Lower lobe of right lung (tissue), 2 donors: ENCODE measurements at regions not wholly inside any gene's neighbourhood (a gene's known extent, or its start where the extent isn't known, plus 50 kb on each side); places are given as distances from the start of the nearest gene placed in this dataset.

Experiments used
- ATAC-seq, 2 donors: fragments of 200-7000 bp; cut with Tn5 transposase; one replicate each; pipeline ENCODE4 v1.9.1; 2020 to 2022; ENCODE audit warnings: mild to moderate bottlenecking in 2 of 2, moderate library complexity in 2 of 2
- DNase-seq: peaks from one replicate; pipeline ENCODE4 v3.0.0-alpha.2; 2020
- H3K27ac ChIP-seq: fragments of 200-600 bp; one replicate; pipeline ENCODE4 v1.8.0; 2022
- H3K27me3 ChIP-seq: fragments of 200-600 bp; one replicate; pipeline ENCODE4 v1.8.0; 2022; ENCODE audit warnings: low read depth
- H3K36me3 ChIP-seq: fragments of 200-600 bp; one replicate; pipeline ENCODE4 v1.8.0; 2022; ENCODE audit warnings: mild to moderate bottlenecking
- H3K4me1 ChIP-seq: fragments of 200-600 bp; one replicate; pipeline ENCODE4 v1.8.0; 2022
- H3K4me3 ChIP-seq: fragments of 200-600 bp; one replicate; pipeline ENCODE4 v1.8.0; 2022; ENCODE audit warnings: mild to moderate bottlenecking
- H3K9me3 ChIP-seq: fragments of 200-600 bp; one replicate; pipeline ENCODE4 v1.8.0; 2022
- intact Hi-C: fragments of 100-400 bp; cut with DNase I; formaldehyde crosslinking; loops from one replicate; pipeline ENCODE4 v1.11.0; 2022
- TF ChIP-seq, protein P1 (sequence below): fragments of 200-600 bp; IDR thresholded peaks from one replicate; pipeline ENCODE4 v1.8.0; 2022; ENCODE audit warnings: antibody characterized with exemption, mild to moderate bottlenecking
- donor health status: DM: no; HTN: yes; CAD: no; lungs with severe emphysema.

- no peaks in the 10 kb centered on the region for H3K9me3 ChIP-seq
- intact Hi-C loops: no loop called here
- no peaks in the 10 kb centered on the region for H3K4me1 ChIP-seq
- no peaks in the 10 kb centered on the region for H3K27me3 ChIP-seq
- DNase-seq: no peak
- H3K36me3 ChIP-seq: no peaks in the 10 kb centered on the region
- ATAC-seq: no peak
- TF ChIP-seq, protein P1, sequence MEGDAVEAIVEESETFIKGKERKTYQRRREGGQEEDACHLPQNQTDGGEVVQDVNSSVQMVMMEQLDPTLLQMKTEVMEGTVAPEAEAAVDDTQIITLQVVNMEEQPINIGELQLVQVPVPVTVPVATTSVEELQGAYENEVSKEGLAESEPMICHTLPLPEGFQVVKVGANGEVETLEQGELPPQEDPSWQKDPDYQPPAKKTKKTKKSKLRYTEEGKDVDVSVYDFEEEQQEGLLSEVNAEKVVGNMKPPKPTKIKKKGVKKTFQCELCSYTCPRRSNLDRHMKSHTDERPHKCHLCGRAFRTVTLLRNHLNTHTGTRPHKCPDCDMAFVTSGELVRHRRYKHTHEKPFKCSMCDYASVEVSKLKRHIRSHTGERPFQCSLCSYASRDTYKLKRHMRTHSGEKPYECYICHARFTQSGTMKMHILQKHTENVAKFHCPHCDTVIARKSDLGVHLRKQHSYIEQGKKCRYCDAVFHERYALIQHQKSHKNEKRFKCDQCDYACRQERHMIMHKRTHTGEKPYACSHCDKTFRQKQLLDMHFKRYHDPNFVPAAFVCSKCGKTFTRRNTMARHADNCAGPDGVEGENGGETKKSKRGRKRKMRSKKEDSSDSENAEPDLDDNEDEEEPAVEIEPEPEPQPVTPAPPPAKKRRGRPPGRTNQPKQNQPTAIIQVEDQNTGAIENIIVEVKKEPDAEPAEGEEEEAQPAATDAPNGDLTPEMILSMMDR: no peak
- H3K4me3 ChIP-seq: no peak overlapping the region
- no peak overlapping the region for H3K27ac ChIP-seq
Observed at GRCh38 chr6:167643223-167643622, 183.5 kb upstream of the AFDN start.

DNA sequence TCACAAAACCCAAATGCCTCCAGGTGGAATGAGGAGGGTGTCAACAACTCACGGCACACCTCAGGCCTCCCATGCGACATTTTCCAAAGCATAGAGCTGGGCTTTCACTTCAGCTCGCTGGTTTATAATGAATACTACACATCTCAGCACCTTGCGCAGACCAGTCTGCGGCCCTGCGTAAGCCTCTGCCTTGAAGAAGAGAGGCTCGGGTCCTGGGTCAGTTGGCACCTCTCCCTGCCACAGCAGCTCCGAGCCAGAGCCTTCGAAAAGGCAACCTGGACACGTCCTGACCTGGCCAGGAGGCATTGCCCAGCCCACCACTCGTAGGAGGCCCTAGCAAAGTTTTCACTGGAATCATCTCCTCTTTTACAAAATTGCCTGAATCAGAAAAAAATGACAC lies 183.0 kb upstream of the AFDN start:
- intact Hi-C loops: no loop called here
- Histone ChIP-seq H3K4me3 (no peak overlapping the region), H3K27me3 (no peaks in the 10 kb centered on the region), H3K27ac (no peak overlapping the region), H3K9me3 (no peaks in the 10 kb centered on the region), H3K4me1 (no peaks in the 10 kb centered on the region), H3K36me3 (no peaks in the 10 kb centered on the region)
- no peak for ATAC-seq
- DNase-seq: no peak
- TF ChIP-seq, protein P1: no peak

DNA sequence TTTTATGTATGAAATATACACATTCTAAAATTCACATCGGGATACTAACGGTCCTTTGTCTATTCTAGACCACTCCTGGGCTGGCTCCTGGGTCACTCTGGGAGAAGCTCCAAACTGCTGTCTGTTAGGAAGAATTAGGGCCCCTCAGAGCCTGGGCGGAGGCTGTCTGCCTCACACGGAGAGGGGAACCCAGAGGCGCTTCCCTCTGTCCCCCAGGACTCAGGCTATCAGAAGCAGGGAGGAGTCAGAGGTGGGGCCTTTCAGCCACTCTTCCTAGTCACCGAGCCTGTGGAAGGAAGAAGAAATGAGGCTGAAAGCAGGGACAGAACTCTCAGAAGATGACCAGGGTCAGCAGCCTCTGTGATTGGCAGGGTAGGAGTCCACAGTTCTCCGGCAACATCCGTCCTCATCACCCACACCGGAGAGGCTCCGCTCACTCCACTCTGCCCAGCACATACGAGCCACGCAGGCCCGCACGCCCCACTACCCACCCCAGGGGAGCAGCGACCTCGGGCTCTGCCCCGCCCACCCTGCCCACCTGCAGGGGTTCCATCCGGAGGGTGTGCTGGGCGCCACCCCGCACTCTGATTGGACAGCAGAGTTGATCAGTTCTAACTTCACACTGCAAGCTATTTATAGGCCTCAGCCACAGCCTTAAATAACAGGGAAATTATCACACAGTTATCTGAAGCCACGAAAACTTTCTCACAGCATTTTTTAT lies 182.1 kb upstream of the AFDN start:
- Histone ChIP-seq H3K27me3 (no peaks in the 10 kb centered on the region), H3K9me3 (no peaks in the 10 kb centered on the region), H3K4me1 (no peaks in the 10 kb centered on the region), H3K27ac (no peak overlapping the region), H3K4me3 (no peak overlapping the region), H3K36me3 (no peaks in the 10 kb centered on the region)
- no peak for DNase-seq
- TF ChIP-seq, protein P1: no peak
- peak in 1 of 2 donors; percentile 35 for ATAC-seq
- intact Hi-C loops: no loop called here

DNA sequence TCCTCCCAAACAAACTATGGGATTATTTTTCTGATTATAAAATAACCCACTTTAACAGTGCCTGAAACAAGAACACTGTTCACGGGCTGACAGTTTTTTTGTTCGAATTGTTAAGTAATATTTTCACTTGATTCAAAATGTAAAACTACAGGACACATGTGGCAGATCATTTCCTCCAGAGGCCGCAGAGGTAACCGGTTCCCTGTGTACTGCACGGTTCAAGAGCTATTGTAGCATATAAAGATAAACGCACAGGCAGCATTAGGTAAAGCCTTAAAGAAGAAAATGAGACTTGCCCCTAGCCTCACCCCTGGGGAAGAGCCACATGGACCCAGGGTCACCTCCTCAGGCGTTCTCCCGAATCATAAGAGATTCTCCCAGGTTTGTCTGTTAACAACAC lies 181.3 kb upstream of the AFDN start:
- H3K4me3 ChIP-seq: no peak overlapping the region
- H3K36me3 ChIP-seq: no peaks in the 10 kb centered on the region
- ATAC-seq: no peak
- TF ChIP-seq, protein P1: no peak
- no peaks in the 10 kb centered on the region for H3K4me1 ChIP-seq
- DNase-seq: no peak
- no peaks in the 10 kb centered on the region for H3K9me3 ChIP-seq
- intact Hi-C loops: no loop called here
- H3K27me3 ChIP-seq: no peaks in the 10 kb centered on the region
- no peak overlapping the region for H3K27ac ChIP-seq

GRCh38 chr6:167647306-167647705 lies 179.4 kb upstream of the AFDN start:
- Histone ChIP-seq H3K36me3 (no peaks in the 10 kb centered on the region), H3K4me1 (no peaks in the 10 kb centered on the region), H3K27me3 (no peaks in the 10 kb centered on the region), H3K4me3 (no peak overlapping the region), H3K27ac (no peak overlapping the region), H3K9me3 (no peaks in the 10 kb centered on the region)
- TF ChIP-seq, protein P1: no peak
- ATAC-seq (no peak), DNase-seq (no peak)
- intact Hi-C loops: no loop called here
